SK-N-SH treated with all-trans-retinoic acid at 6 μM for 48 hours (cell line): ENCODE measurements at regions not wholly inside any gene's neighbourhood (a gene's known extent, or its start where the extent isn't known, plus 50 kb on each side); places are given as distances from the start of the nearest gene placed in this dataset.

Experiments
- ARNTL ChIP-seq: fragments of 450-650 bp; formaldehyde crosslinking; IDR thresholded peaks from 2 replicates; pipeline ENCODE4 v1.5.0; 2020; ENCODE audit warnings: low read depth, mild to moderate bottlenecking, moderate library complexity, borderline replicate concordance
- CSRNP3 ChIP-seq: fragments of 250-450 bp; sonication (Bioruptor Pico); IDR thresholded peaks from 2 replicates; pipeline ENCODE4 v1.5.1; 2021; ENCODE audit warnings: mild to moderate bottlenecking, moderate library complexity
- ISL1 ChIP-seq: fragments of 250-450 bp; sonication (Bioruptor Pico); IDR thresholded peaks from 2 replicates; pipeline ENCODE4 v2.1.2; 2022; ENCODE audit warnings: mild to moderate bottlenecking, moderate library complexity
- PATZ1 ChIP-seq: fragments of 250-450 bp; sonication (Bioruptor Pico); IDR thresholded peaks from 2 replicates; pipeline ENCODE4 v1.8.0; 2020; ENCODE audit warnings: mild to moderate bottlenecking, moderate library complexity, borderline replicate concordance
- POU6F1 ChIP-seq: fragments of 250-450 bp; sonication (Bioruptor Pico); IDR thresholded peaks from 2 replicates; pipeline ENCODE4 v1.8.0; 2021; ENCODE audit warnings: low read depth, mild to moderate bottlenecking, moderate library complexity, borderline replicate concordance
- TOX ChIP-seq: fragments of 250-450 bp; sonication (Bioruptor Pico); IDR thresholded peaks from 2 replicates; pipeline ENCODE4 v1.8.0; 2021; ENCODE audit warnings: mild to moderate bottlenecking, moderate library complexity, borderline replicate concordance
- ZC3H10 ChIP-seq: fragments of 250-450 bp; sonication (Bioruptor Pico); IDR thresholded peaks from 2 replicates; pipeline ENCODE4 v1.5.1; 2021; ENCODE audit warnings: mild to moderate bottlenecking, moderate library complexity
- ZNF565 ChIP-seq: fragments of 450-650 bp; formaldehyde crosslinking; conservative IDR thresholded peaks from 2 replicates; pipeline ENCODE4 v1.5.0; 2020; ENCODE audit warnings: low read depth, mild to moderate bottlenecking, moderate library complexity
- ZNF70 ChIP-seq: fragments of 450-650 bp; formaldehyde crosslinking; IDR thresholded peaks from 2 replicates; pipeline ENCODE4 v1.5.0; 2020; ENCODE audit warnings: mild to moderate bottlenecking, moderate library complexity

- no peak for TF ChIP-seq POU6F1 (CRISPR knock-in tag)
- TF ChIP-seq CSRNP3 (CRISPR knock-in tag) = no peak
- TF ChIP-seq PATZ1 (CRISPR knock-in tag) = no peak
- no peak for TF ChIP-seq ZNF70 (CRISPR knock-in tag)
- TF ChIP-seq ISL1 (CRISPR knock-in tag) = no peak
- TF ChIP-seq ZC3H10 (CRISPR knock-in tag) = no peak
- TF ChIP-seq ZNF565 (CRISPR knock-in tag) = no peak
- TF ChIP-seq TOX (CRISPR knock-in tag) = no peak
- TF ChIP-seq ARNTL = no peak
These were observed 287.1 kb downstream of the WDR11 start for GRCh38 chr10:121138112-121138860.
